ENCODE measurements at regions not wholly inside any gene's neighbourhood (a gene's known extent, or its start where the extent isn't known, plus 50 kb on each side); places are given as distances from the start of the nearest gene placed in this dataset.

DNA sequence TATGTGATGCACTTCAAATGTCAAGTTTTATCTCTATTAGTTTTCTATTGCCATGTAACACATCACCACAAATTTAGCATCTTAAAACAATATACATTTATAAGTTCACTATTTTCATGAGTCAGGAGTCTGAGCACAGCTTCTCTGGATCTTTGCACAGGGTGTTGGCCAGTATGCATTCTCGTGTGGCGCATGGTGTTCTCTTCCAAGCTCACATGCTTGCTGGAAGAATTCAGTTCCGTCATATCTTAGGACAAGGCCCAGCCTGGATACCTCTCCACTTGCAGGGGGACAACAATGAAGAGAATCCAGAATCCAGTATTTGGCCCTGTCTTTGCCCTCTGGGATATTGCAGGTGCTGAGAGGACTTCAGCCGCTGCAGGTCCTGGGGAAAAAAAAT lies 51.0 kb upstream of the ECI2 start:
- TF ChIP-seq, protein P1, sequence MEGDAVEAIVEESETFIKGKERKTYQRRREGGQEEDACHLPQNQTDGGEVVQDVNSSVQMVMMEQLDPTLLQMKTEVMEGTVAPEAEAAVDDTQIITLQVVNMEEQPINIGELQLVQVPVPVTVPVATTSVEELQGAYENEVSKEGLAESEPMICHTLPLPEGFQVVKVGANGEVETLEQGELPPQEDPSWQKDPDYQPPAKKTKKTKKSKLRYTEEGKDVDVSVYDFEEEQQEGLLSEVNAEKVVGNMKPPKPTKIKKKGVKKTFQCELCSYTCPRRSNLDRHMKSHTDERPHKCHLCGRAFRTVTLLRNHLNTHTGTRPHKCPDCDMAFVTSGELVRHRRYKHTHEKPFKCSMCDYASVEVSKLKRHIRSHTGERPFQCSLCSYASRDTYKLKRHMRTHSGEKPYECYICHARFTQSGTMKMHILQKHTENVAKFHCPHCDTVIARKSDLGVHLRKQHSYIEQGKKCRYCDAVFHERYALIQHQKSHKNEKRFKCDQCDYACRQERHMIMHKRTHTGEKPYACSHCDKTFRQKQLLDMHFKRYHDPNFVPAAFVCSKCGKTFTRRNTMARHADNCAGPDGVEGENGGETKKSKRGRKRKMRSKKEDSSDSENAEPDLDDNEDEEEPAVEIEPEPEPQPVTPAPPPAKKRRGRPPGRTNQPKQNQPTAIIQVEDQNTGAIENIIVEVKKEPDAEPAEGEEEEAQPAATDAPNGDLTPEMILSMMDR (conservative IDR thresholded peaks at IDR 0.05) = no peak
- H3K36me3 Mint-ChIP-seq = no peaks in the 10 kb centered on the region
- no peak overlapping the region for H3K4me3 Mint-ChIP-seq
- H3K4me1 Mint-ChIP-seq (ENCODE audit: unreplicated experiment) = peaks cover 6% of the 10 kb centered on the region
- no peaks in the 10 kb centered on the region for H3K9me3 Mint-ChIP-seq
- DNase-seq (ENCODE audit: extremely low spot score, unreplicated experiment) = no peak
- no peak overlapping the region for H3K27ac Mint-ChIP-seq
- no peaks in the 10 kb centered on the region for H3K27me3 Mint-ChIP-seq

DNA sequence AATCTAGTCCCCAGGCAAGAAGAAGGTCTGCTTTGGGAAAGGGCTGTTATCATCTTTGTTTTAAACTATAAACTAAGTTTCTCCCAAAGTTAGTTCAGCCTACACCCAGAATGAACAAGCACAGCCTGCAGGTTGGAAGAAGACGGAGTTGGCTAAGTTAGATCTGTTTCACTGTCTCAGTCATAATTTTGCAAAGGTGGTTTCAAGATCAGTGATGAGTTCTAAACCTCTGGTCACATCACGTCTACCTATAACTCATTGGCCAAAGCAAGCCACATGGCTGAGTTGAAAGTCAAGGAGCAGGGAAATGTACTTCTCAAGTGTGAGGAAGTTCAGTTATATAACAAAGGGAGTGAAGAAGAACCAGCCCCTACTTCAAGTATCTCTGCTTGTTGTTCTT lies 50.5 kb upstream of the ECI2 start:
- no peaks in the 10 kb centered on the region for H3K9me3 Mint-ChIP-seq
- DNase-seq (ENCODE audit: extremely low spot score, unreplicated experiment) = no peak
- H3K27me3 Mint-ChIP-seq = no peaks in the 10 kb centered on the region
- TF ChIP-seq, protein P1 (conservative IDR thresholded peaks at IDR 0.05) = no peak
- H3K4me1 Mint-ChIP-seq (ENCODE audit: unreplicated experiment) = peaks cover 6% of the 10 kb centered on the region
- H3K27ac Mint-ChIP-seq = no peak overlapping the region
- H3K4me3 Mint-ChIP-seq = no peak overlapping the region
- H3K36me3 Mint-ChIP-seq = no peaks in the 10 kb centered on the region

DNA sequence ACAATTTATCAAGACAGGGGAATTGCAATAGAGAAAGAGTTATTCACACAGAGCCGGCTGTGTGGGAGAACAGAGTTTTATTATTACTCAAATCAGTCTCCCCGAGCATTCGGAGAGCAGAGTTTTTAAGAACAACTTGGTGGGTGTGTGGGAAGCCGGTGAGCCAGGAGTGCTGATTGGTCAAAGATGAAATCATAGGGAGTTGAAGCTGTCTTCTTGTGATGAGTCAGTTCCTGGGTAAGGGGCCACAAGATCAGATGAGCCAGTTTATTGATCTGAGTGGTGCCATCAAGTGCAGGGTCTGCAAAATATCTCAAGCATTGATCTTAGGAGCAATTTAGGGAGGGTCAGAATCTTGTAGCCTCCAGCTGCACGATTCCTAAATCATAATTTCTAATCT lies 50.0 kb upstream of the ECI2 start:
- no peak overlapping the region for H3K27ac Mint-ChIP-seq
- no peaks in the 10 kb centered on the region for H3K9me3 Mint-ChIP-seq
- DNase-seq (ENCODE audit: extremely low spot score, unreplicated experiment) = no peak
- H3K27me3 Mint-ChIP-seq = no peaks in the 10 kb centered on the region
- no peaks in the 10 kb centered on the region for H3K36me3 Mint-ChIP-seq
- TF ChIP-seq, protein P1 (conservative IDR thresholded peaks at IDR 0.05) = no peak
- H3K4me1 Mint-ChIP-seq (ENCODE audit: unreplicated experiment) = peaks cover 6% of the 10 kb centered on the region
- no peak overlapping the region for H3K4me3 Mint-ChIP-seq

Data from type B pancreatic cell (in vitro differentiated cells).